KBM-7 (cell line): ENCODE measurements at regions not wholly inside any gene's neighbourhood (a gene's known extent, or its start where the extent isn't known, plus 50 kb on each side); places are given as distances from the start of the nearest gene placed in this dataset.

Source experiments
- DNase-seq: peaks from one replicate; pipeline ENCODE4 v3.0.0-alpha.2; 2015
- in situ Hi-C: fragments of 300-500 bp; cut with MboI; formaldehyde crosslinking; loops from 2 replicates; pipeline ENCODE4 v1.14.3; 2020; ENCODE audit warnings: low sequenced_read_pairs, low pct_unique_long_range_greater_than_20kb, mixed read lengths

- no peak for DNase-seq
- in situ Hi-C loops, result no loop called here
Observed at GRCh38 chr12:124395284-124395752, 100.4 kb downstream of the RFLNA start.

GRCh38 chr12:124394462-124395128 lies 99.7 kb downstream of the RFLNA start:
- in situ Hi-C loops, result no loop called here

GRCh38 chr12:124393831-124394230 lies 98.9 kb downstream of the RFLNA start:
- DNase-seq, result no peak
- in situ Hi-C loops, result no loop called here

More at GRCh38 chr12:124394462-124395128, 99.7 kb downstream of the RFLNA start:
- DNase-seq, result no peak

- DNase-seq, result no peak
- in situ Hi-C loops, result no loop called here
Observed at GRCh38 chr12:124393414-124393790, 98.5 kb downstream of the RFLNA start.

- DNase-seq, result no peak
- in situ Hi-C loops, result no loop called here
Observed at GRCh38 chr12:124392667-124393413, 97.9 kb downstream of the RFLNA start.

- in situ Hi-C loops, result no loop called here
- peak; percentile 41 for DNase-seq
Observed at GRCh38 chr12:124392271-124392666, 97.4 kb downstream of the RFLNA start.

- DNase-seq, result peak; percentile 80
- in situ Hi-C loops, result no loop called here
Observed at GRCh38 chr12:124391340-124392261, 96.7 kb downstream of the RFLNA start.

- in situ Hi-C loops, result no loop called here
- peak; percentile 45 for DNase-seq
Observed at GRCh38 chr12:124390442-124391097, 95.7 kb downstream of the RFLNA start.

- no peak for DNase-seq
- in situ Hi-C loops, result no loop called here
Observed at GRCh38 chr12:124389725-124390441, 95.0 kb downstream of the RFLNA start.

- DNase-seq, result no peak
- in situ Hi-C loops, result no loop called here
Observed at GRCh38 chr12:124389138-124389724, 94.3 kb downstream of the RFLNA start.

- DNase-seq, result no peak
Observed at GRCh38 chr12:124388679-124389137, 93.8 kb downstream of the RFLNA start.

GRCh38 chr12:124388038-124388671 lies 93.3 kb downstream of the RFLNA start:
- DNase-seq, result no peak
- in situ Hi-C loops, result no loop called here

More at GRCh38 chr12:124388679-124389137, 93.8 kb downstream of the RFLNA start:
- in situ Hi-C loops, result no loop called here

GRCh38 chr12:124387528-124387911 lies 92.6 kb downstream of the RFLNA start:
- DNase-seq, result no peak
- in situ Hi-C loops, result no loop called here

- in situ Hi-C loops, result no loop called here
- DNase-seq, result no peak
Observed at GRCh38 chr12:124386661-124387527, 92.0 kb downstream of the RFLNA start.

GRCh38 chr12:124386059-124386458 lies 91.2 kb downstream of the RFLNA start:
- in situ Hi-C loops, result no loop called here
- no peak for DNase-seq

- in situ Hi-C loops, result no loop called here
- DNase-seq, result no peak
Observed at GRCh38 chr12:124385219-124385969, 90.5 kb downstream of the RFLNA start.
